K562 (cell line): ENCODE measurements at regions not wholly inside any gene's neighbourhood (a gene's known extent, or its start where the extent isn't known, plus 50 kb on each side); places are given as distances from the start of the nearest gene placed in this dataset.

Experiments used
- CCAR2 ChIP-seq: fragments of 200-400 bp; formaldehyde crosslinking; IDR thresholded peaks from 2 replicates; pipeline ENCODE4 v1.6.1; 2017; ENCODE audit warnings: mild to moderate bottlenecking, low read depth, low read length
- E2F8 ChIP-seq: fragments of 450-650 bp; IDR thresholded peaks from 2 replicates; pipeline ENCODE4 v1.7.1; 2018; ENCODE audit warnings: mild to moderate bottlenecking, low read depth; ENCODE audit not compliant: partially characterized antibody
- ETV5 ChIP-seq: sonication (generic); formaldehyde crosslinking; IDR thresholded peaks from 2 replicates; pipeline ENCODE4 v1.4.0; 2020; ENCODE audit warnings: low read depth, mild to moderate bottlenecking, missing genetic modification reagents
- HDAC3 ChIP-seq: fragments of 450-650 bp; IDR thresholded peaks from 2 replicates; pipeline ENCODE4 v1.6.1; 2018; ENCODE audit warnings: borderline replicate concordance, mild to moderate bottlenecking, moderate library complexity; ENCODE audit not compliant: partially characterized antibody
- KLF13 ChIP-seq: fragments of 450-650 bp; IDR thresholded peaks from 2 replicates; pipeline ENCODE4 v1.6.1; 2016; ENCODE audit warnings: missing genetic modification characterization, low read depth, mild to moderate bottlenecking, missing compliant biosample characterization, moderate library complexity, borderline replicate concordance
- MBD1 ChIP-seq: fragments of 250-450 bp; sonication (Bioruptor Pico); IDR thresholded peaks from 2 replicates; pipeline ENCODE4 v1.8.0; 2022; ENCODE audit warnings: inconsistent platforms
- NFE2 ChIP-seq: IDR thresholded peaks from 2 replicates; pipeline ENCODE4 v1.6.1; 2014; ENCODE audit warnings: antibody characterized with exemption, low read depth
- PBX2 ChIP-seq, 2 experiments: IDR thresholded peaks in 1 of 2; conservative IDR thresholded peaks in 1 of 2; 2 replicates each; pipeline ENCODE4 v1.6.1; 2016; ENCODE audit warnings: low read depth in 2 of 2, mild to moderate bottlenecking in 1 of 2, missing compliant biosample characterization in 1 of 2, missing genetic modification characterization in 1 of 2, moderate library complexity in 1 of 2
- RBM25 ChIP-seq: fragments of 200-400 bp; formaldehyde crosslinking; IDR thresholded peaks from 2 replicates; pipeline ENCODE4 v1.6.1; 2018; ENCODE audit warnings: low read length, low read depth, moderate library complexity; ENCODE audit not compliant: severe bottlenecking
- RBM34 ChIP-seq: fragments of 200-400 bp; formaldehyde crosslinking; IDR thresholded peaks from 2 replicates; pipeline ENCODE4 v1.6.1; 2018; ENCODE audit warnings: low read length, borderline replicate concordance; ENCODE audit not compliant: insufficient read depth
- SOX6 ChIP-seq: fragments of 450-650 bp; IDR thresholded peaks from 2 replicates; pipeline ENCODE4 v1.6.1; 2014; ENCODE audit warnings: mild to moderate bottlenecking
- SP1 ChIP-seq: sonication (generic); formaldehyde crosslinking; IDR thresholded peaks from 2 replicates; pipeline ENCODE4 v1.8.1; 2022; ENCODE audit warnings: mild to moderate bottlenecking, missing genetic modification reagents
- TCF7 ChIP-seq: sonication (generic); IDR thresholded peaks from 2 replicates; pipeline ENCODE4 v1.6.1; 2016; ENCODE audit warnings: antibody characterized with exemption, borderline replicate concordance
- ZNF133 ChIP-seq: fragments of 250-450 bp; sonication (Bioruptor Pico); IDR thresholded peaks from 2 replicates; pipeline ENCODE4 v1.4.0; 2020; ENCODE audit warnings: mild to moderate bottlenecking
- ZNF146 ChIP-seq: IDR thresholded peaks from one replicate; pipeline ENCODE4 v1.6.1; 2018; ENCODE audit warnings: missing compliant biosample characterization; ENCODE audit not compliant: unreplicated experiment
- ZNF384 ChIP-seq: IDR thresholded peaks from 2 replicates; pipeline ENCODE4 v1.6.1; 2012; ENCODE audit warnings: low read depth, low read length, improper control_type of control experiment
- ZNF408 ChIP-seq: fragments of 250-450 bp; sonication (Bioruptor Pico); IDR thresholded peaks from 2 replicates; pipeline ENCODE4 v1.4.0; 2020; ENCODE audit warnings: low read depth, mild to moderate bottlenecking, moderate library complexity
- ZNF431 ChIP-seq: sonication (generic); formaldehyde crosslinking; IDR thresholded peaks from 2 replicates; pipeline ENCODE4 v1.8.0; 2022; ENCODE audit warnings: mild to moderate bottlenecking, missing genetic modification reagents
- ZNF444 ChIP-seq: fragments of 250-450 bp; sonication (Bioruptor Pico); IDR thresholded peaks from 2 replicates; pipeline ENCODE4 v1.4.0; 2020; ENCODE audit warnings: mild to moderate bottlenecking, moderate library complexity
- ZNF586 ChIP-seq: fragments of 450-650 bp; formaldehyde crosslinking; conservative IDR thresholded peaks from 2 replicates; pipeline ENCODE4 v1.4.0; 2020; ENCODE audit warnings: mild to moderate bottlenecking, moderate library complexity

GRCh38 chr1:30134466-30135217, 588.7 kb downstream of the MATN1 start (continued):
- TF ChIP-seq PBX2 (CRISPR knock-in tag; IDR thresholded peaks at IDR 0.05; ENCODE audit: low read depth) (no peak), PBX2 (tag; conservative IDR thresholded peaks at IDR 0.05; ENCODE audit: low read depth) (0 out of 2 replicates have a peak, but pooled peaks have one; percentile 30), TCF7 (no peak), NFE2 (no peak), E2F8 (no peak), HDAC3 (no peak), ETV5 (no peak), ZNF133 (CRISPR knock-in tag) (no peak), ZNF444 (CRISPR knock-in tag) (no peak), RBM25 (no peak), CCAR2 (no peak), ZNF408 (no peak), ZNF146 (no peak), SOX6 (no peak), ZNF431 (CRISPR knock-in tag) (no peak), MBD1 (CRISPR knock-in tag) (no peak), KLF13 (tag) (no peak), ZNF384 (peak; percentile 43; the same call in 1 of the 2 replicates), RBM34 (no peak), ZNF586 (CRISPR knock-in tag) (no peak), SP1 (CRISPR knock-in tag) (no peak)
